Rectal smooth muscle tissue (tissue), 1 donor: ENCODE measurements at regions not wholly inside any gene's neighbourhood (a gene's known extent, or its start where the extent isn't known, plus 50 kb on each side); places are given as distances from the start of the nearest gene placed in this dataset.

ENCODE experiments used
- H3K27ac ChIP-seq: one replicate; pipeline ENCODE4 v1.7.0; 2013; ENCODE audit warnings: low read depth, low read length, inconsistent platforms
- H3K27me3 ChIP-seq: one replicate; pipeline ENCODE4 v1.7.0; 2013; ENCODE audit warnings: low read length; ENCODE audit not compliant: control insufficient read depth, insufficient read depth
- H3K36me3 ChIP-seq: one replicate; pipeline ENCODE4 v1.7.0; 2013; ENCODE audit warnings: low read length; ENCODE audit not compliant: control insufficient read depth, insufficient read depth
- H3K4me1 ChIP-seq: one replicate; pipeline ENCODE4 v1.7.0; 2013; ENCODE audit warnings: low read length; ENCODE audit not compliant: control insufficient read depth, insufficient read depth
- H3K4me3 ChIP-seq: one replicate; pipeline ENCODE4 v1.7.0; 2013; ENCODE audit warnings: low read length
- H3K9ac ChIP-seq: one replicate; pipeline ENCODE4 v1.7.0; 2013; ENCODE audit warnings: low read length

DNA sequence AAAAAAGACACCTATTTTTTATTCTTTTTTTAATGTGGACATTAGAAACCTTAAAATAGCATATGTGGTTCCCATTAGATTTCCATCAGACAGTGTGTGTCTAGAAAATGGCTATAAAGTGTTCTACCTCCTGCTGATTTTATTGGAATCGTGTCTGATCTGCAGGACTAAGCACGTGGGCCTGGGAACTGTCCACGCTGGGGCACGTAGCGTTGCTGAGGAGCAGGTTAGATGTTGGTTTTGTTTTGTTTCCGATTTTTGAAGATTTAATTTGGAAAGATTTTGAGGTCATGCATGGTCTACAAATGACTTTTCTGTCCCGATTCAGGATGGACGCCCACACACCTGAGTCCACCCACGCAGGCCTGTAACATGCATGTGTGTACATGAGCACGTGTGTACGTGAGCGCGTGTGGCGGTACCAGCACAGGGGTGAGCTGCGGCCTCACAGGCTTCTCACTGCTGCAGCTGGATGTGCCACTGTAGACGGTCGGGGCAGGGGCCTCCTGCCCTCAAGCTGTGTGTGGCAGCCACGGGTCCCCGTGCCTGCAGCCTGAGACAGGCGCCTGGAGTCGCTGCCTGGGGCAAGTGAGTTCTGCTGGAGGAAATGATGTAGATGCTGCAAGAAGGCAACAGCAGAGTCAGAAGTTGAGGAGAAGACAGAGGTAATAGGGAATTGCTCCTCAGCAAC lies 99.7 kb upstream of the CTDP1 start:
- H3K4me1 ChIP-seq, result peaks cover 12% of the 10 kb centered on the region

DNA sequence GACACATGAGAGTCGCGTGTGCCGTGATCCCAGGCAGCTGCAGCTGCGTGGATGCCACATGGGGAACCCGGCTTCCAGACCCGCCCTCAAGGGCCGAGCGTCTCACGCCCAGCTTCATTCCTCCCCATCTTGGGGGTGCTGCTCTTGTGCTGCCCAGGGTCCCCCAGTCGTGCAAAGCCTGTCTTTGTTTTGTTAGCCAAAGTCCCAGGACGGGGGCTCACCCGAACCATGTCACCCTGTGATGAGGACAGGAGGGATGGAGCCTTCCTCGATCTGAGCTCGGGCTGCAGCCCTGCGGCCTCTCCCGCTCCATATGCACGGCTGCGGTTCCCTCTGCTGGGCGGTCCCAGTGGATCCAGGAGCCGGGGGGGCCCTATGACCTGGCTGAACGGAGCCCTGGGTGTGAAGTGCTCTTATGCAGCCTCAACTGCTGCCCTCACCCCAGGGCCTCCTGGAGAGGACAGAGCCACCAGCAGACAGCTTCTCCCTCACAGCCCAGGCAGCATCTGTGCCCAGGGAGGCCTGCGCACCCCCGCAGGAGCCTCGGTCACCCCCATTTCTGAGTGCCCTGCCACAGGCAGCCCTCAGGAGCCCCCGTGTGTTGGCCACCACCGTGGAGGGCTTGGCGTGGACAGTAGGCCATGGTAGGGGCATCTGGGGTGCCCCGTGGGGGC lies 99.0 kb upstream of the CTDP1 start:
- Histone ChIP-seq H3K36me3 (no peaks in the 10 kb centered on the region), H3K4me1 (peaks cover 12% of the 10 kb centered on the region), H3K4me3 (no peak overlapping the region), H3K27me3 (no peaks in the 10 kb centered on the region), H3K9ac (no peak overlapping the region), H3K27ac (no peak overlapping the region)

More for the DNA sequence above, 99.7 kb upstream of the CTDP1 start:
- Histone ChIP-seq H3K9ac (no peak overlapping the region), H3K36me3 (no peaks in the 10 kb centered on the region), H3K4me3 (no peak overlapping the region), H3K27ac (no peak overlapping the region), H3K27me3 (no peaks in the 10 kb centered on the region)

DNA sequence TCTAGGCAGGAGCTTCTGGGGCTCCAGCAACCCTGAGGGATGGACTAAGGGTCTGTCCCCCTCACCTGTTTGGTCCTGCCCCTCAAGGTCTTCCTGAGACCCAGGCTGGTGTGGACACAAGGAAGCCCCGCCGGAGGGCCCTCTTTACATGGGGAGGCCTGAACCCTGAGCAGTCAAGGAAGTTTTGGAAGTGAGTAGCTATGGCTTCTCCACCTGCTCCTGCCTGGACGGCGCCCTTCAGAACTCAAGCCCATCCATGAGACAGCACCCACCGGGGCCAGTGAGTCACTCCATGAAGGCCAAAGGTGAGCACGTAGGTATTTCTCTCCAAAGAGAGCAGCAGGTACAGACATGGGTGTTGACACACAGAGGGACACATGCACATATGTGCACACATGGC lies 98.2 kb upstream of the CTDP1 start:
- Histone ChIP-seq H3K4me3 (no peak overlapping the region), H3K4me1 (peaks cover 12% of the 10 kb centered on the region), H3K9ac (no peak overlapping the region), H3K27me3 (no peaks in the 10 kb centered on the region), H3K27ac (no peak overlapping the region), H3K36me3 (no peaks in the 10 kb centered on the region)

DNA sequence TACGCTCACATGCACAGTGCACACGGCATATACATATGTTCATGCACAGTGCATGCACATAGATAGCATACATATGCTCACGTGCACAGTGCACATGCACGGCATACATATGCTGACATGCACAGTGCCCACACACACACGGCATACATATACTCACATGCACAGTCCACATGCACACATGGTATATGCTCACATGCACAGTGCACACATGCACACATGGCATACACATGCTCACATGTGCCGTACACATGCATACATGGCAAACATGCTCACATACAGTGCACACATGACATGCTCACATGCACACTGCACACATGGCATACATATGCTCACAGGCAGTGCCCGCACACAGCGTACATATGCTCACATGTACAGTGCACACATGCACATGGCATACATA lies 97.7 kb upstream of the CTDP1 start:
- no peaks in the 10 kb centered on the region for H3K27me3 ChIP-seq
- peaks cover 8% of the 10 kb centered on the region for H3K4me1 ChIP-seq
- H3K4me3 ChIP-seq, result no peak overlapping the region
- no peak overlapping the region for H3K27ac ChIP-seq
- H3K9ac ChIP-seq, result no peak overlapping the region
- no peaks in the 10 kb centered on the region for H3K36me3 ChIP-seq

DNA sequence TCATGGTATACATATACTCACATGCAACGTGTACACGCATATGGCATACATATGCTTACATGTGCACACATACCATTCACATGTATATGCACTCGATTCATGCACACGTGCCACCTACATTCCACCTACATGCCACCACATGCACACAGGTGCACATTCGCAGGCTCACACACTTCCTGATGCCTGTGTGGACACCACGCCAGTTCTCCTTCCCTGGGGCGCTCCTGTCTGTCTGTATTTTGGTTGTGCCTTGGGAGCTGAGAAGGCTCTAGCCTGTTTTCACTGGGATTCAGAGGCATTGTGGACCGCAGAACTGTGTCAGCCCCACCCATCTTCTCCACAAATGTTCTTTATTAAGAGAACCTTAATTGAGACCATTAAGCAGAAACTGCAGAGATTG lies 96.6 kb upstream of the CTDP1 start:
- peaks cover 8% of the 10 kb centered on the region for H3K4me1 ChIP-seq
- no peak overlapping the region for H3K27ac ChIP-seq
- no peaks in the 10 kb centered on the region for H3K27me3 ChIP-seq
- H3K9ac ChIP-seq, result peak overlapping the region; percentile 5
- H3K4me3 ChIP-seq, result no peak overlapping the region
- no peaks in the 10 kb centered on the region for H3K36me3 ChIP-seq

DNA sequence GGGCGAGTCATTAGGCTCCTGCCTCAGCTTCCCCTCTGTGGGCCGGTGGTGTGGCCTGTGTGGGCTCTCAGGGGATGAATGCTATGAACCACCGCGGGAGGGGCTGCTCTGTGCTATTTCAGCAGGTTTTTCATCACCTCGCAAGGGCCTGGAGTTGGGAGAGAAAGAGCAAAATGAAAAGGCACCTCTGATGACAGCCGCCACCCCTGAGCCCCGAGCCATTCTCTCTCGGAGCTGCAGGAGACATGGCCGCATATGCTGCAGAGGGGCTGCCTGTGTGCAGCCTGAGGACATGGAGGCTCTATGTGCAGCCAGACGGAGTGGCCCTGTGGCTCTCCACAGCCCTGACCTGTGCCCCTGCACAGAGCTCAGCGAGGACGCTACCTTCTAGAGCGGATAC lies 96.2 kb upstream of the CTDP1 start:
- H3K4me3 ChIP-seq, result no peak overlapping the region
- H3K4me1 ChIP-seq, result peaks cover 10% of the 10 kb centered on the region
- H3K9ac ChIP-seq, result no peak overlapping the region
- no peaks in the 10 kb centered on the region for H3K27me3 ChIP-seq
- H3K36me3 ChIP-seq, result no peaks in the 10 kb centered on the region
- H3K27ac ChIP-seq, result no peak overlapping the region

DNA sequence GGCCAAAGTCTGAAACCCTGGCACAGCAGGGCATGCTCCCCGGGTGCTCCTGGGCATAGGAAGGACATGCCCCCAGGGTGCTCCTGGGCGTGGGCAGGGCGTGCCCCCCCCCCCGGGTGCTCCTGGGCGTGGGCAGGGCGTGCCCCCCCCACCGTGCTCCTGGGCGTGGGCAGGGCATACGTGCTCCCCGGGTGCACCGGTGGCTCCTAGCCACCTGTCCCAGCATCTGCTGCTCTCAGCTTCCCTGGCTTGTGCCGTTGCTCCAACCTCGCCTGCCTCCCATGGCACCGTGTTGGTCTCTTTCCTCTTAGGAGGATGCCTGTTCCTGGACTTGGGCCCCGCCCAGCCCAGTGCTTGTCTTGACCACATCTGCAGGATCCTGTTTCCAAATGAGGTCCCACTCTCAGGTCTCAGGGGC lies 95.6 kb upstream of the CTDP1 start:
- H3K36me3 ChIP-seq, result no peaks in the 10 kb centered on the region
- H3K27ac ChIP-seq, result no peak overlapping the region
- H3K27me3 ChIP-seq, result no peaks in the 10 kb centered on the region
- peaks cover 10% of the 10 kb centered on the region for H3K4me1 ChIP-seq
- no peak overlapping the region for H3K9ac ChIP-seq
- H3K4me3 ChIP-seq, result no peak overlapping the region

DNA sequence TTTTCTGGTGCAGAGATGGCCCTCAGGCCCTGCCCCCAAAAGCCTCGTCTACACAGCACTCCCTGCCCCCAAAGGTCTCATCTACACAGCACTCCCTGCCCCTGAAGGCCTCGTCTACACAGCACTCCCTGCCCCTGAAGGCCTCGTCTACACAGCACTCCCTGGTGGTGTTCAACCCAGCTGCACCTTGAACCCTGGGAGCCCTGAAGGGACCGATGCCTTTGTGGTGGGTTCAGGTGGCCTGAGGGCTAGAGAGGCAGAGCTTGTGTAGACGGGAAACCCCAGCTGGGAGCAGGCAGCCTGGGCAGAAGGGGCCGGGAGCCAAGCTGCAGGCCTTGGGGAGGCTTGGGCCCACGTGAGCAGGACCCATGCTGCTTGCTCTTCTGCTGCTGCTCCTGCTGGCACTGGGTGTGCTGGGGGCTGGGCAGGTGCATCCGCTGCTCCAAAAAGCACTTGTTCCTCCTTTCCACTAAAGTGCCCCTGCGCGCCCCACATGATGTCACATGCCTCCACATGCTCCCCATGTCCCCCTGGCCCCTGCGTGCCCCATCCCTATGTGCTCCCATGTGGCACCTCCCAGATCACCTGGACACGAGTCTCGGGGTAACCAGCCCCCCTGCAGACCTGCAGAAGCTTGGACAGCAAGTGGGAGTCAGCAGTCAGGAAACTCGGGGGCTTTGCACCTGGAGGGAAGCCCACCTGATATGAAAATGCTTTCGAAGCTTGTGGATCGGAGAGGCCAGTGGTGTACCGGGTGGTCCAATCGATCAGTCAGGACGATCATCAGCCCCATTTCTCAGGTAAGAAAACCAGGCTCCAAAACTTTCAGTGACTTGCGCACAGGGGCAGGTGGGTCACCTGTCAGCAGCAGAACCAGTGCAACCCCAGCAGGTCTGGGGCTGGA lies 94.9 kb upstream of the CTDP1 start:
- Histone ChIP-seq H3K27ac (no peak overlapping the region), H3K9ac (no peak overlapping the region), H3K27me3 (no peaks in the 10 kb centered on the region), H3K4me3 (no peak overlapping the region), H3K4me1 (peaks cover 15% of the 10 kb centered on the region), H3K36me3 (no peaks in the 10 kb centered on the region)

DNA sequence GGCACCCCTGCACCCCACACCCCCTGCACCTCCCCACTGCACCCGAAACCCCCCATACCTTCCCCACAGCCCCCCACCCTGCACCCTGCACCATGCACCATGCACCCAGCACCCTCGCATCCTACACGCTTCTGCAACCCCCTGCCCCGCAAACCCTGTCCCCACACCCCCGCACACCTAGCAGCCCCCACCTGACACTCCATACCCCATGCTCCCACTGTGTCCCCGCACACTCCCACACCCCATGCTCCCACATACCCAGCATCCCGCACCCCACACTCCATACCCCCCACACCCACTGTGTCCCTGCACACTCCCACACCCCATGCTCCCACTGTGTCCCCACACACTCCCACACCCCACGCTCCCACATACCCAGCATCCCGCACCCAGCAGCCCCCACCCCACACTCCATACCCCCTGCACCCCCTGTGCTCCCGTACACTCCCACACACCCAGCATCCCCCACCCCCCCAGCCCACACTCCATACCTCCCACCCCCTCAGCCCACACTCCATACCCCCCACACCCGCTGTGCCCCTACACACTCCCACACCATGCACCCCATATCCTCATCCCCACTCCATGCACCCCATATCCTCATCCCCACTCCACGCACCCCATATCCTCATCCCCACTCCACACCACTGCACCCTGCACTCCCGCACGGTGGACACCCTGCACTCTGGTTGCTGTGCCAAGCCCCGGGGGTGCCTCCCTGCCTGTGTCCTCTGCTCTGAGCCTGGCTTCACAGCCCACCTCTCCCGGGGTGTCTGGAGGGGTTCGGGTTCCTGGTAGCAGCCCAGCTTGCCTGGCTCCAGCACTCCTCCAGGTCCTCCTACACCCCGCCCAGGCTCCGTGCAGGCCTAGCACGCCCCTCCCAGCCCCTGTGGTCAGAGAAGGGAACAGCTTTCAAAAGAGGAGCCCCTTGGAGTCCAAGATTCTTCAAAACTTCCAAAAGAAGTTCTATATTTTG lies 93.9 kb upstream of the CTDP1 start:
- Histone ChIP-seq H3K4me3 (no peak overlapping the region), H3K9ac (no peak overlapping the region), H3K4me1 (peaks cover 16% of the 10 kb centered on the region), H3K36me3 (no peaks in the 10 kb centered on the region), H3K27me3 (no peaks in the 10 kb centered on the region), H3K27ac (no peak overlapping the region)

DNA sequence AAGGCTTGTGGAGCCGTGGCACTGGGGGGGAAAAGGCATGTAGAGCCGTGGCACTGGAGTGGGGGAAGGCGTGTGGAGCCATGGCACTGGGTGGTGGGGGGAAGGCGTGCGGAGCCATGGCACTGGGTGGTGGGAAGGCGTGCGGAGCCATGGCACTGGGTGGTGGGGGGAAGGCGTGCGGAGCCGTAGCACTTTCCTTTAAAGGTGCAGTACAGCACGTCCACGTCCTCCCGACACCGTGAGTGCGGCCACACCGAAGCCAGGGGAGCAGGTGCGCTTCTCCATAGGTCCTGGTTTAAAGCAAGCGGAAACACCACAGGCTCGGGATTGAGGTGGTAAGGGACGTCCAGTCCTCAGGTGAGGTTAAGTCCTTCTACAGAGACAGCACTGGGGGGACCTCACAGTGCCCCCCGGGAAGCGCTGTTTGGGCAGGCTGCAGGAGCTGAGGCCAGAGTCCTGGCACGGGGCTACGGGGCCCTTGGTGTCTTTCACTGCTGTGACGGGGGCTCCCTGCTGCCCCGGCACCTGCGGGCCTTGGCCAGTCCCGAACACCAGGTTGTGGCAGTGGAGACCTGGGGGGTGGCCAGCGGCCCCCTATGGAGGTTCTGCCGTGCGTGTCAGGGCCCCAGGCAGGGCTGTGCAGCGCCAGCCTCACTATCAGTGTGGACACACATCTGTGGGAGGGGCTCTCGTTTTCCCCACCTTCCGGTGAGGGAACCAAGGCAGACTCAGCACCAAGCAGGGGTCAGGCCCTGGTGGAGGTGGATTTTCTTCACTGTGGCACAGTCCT lies 93.0 kb upstream of the CTDP1 start:
- Histone ChIP-seq H3K27me3 (no peaks in the 10 kb centered on the region), H3K4me3 (no peak overlapping the region), H3K36me3 (no peaks in the 10 kb centered on the region), H3K27ac (no peak overlapping the region), H3K9ac (no peak overlapping the region), H3K4me1 (peaks cover 16% of the 10 kb centered on the region)

DNA sequence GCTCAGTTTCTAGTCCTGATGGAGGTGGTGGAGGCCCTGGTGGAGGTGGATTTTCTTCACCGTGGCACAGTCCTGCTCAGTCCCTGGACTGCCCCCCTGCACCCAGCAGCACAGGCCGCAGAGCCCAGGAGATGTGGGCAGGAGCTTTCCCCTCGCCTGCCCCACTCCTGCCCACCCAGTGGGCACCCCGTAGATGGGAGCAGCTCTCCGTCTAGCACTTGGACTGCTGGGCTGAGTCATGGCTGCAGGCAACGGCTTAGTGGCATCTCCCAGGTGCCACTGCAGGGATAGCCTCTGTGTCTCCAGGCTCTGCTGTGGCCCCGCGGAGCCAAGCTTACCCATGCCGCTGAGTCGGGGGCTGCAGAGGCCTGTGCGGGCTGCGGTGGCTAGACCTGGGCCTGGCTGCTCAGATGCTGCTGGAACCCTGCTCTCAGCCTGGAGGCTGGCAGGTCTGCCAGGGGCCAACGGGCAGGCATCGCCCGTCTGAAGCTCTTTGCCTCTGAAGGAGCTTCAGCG lies 92.3 kb upstream of the CTDP1 start:
- Histone ChIP-seq H3K4me3 (no peak overlapping the region), H3K36me3 (no peaks in the 10 kb centered on the region), H3K27ac (no peak overlapping the region), H3K4me1 (peaks cover 16% of the 10 kb centered on the region), H3K27me3 (no peaks in the 10 kb centered on the region), H3K9ac (no peak overlapping the region)
